Tibial nerve (tissue), 3 donors: ENCODE measurements at regions not wholly inside any gene's neighbourhood (a gene's known extent, or its start where the extent isn't known, plus 50 kb on each side); places are given as distances from the start of the nearest gene placed in this dataset.

Experiments used
- CTCF ChIP-seq, 5 experiments: fragments of 200-600 bp in 3 of 5; fragments of 450-650 bp in 2 of 5; sonication (generic) in 3 of 5; IDR thresholded peaks; one replicate each; pipeline ENCODE4 v1.5.1; 2016 to 2019; ENCODE audit warnings: antibody characterized with exemption in 5 of 5, mild to moderate bottlenecking in 3 of 5, moderate library complexity in 2 of 5
- POLR2A ChIP-seq, 2 donors: fragments of 450-650 bp; IDR thresholded peaks; one replicate each; pipeline ENCODE4 v1.6.1; 2017; ENCODE audit warnings: antibody characterized with exemption in 2 of 2, mild to moderate bottlenecking in 2 of 2, moderate library complexity in 2 of 2

GRCh38 chr3:177473184-177473583 lies 275.9 kb upstream of the TBL1XR1 start:
- no peak for TF ChIP-seq POLR2A (IDR thresholded peaks at IDR 0.05)
- no peak for TF ChIP-seq CTCF (IDR thresholded peaks at IDR 0.05)
